CMK (cell line): ENCODE measurements at regions not wholly inside any gene's neighbourhood (a gene's known extent, or its start where the extent isn't known, plus 50 kb on each side); places are given as distances from the start of the nearest gene placed in this dataset.

Experiments
- DNase-seq: peaks from one replicate; pipeline ENCODE4 v3.0.0-alpha.2; 2010; ENCODE audit warnings: low read depth

- DNase-seq, result no peak
Observed at GRCh38 chr18:60978338-60978737, 354.9 kb upstream of the CDH20 start.

GRCh38 chr18:60980422-60981005 lies 352.7 kb upstream of the CDH20 start:
- no peak for DNase-seq

DNA sequence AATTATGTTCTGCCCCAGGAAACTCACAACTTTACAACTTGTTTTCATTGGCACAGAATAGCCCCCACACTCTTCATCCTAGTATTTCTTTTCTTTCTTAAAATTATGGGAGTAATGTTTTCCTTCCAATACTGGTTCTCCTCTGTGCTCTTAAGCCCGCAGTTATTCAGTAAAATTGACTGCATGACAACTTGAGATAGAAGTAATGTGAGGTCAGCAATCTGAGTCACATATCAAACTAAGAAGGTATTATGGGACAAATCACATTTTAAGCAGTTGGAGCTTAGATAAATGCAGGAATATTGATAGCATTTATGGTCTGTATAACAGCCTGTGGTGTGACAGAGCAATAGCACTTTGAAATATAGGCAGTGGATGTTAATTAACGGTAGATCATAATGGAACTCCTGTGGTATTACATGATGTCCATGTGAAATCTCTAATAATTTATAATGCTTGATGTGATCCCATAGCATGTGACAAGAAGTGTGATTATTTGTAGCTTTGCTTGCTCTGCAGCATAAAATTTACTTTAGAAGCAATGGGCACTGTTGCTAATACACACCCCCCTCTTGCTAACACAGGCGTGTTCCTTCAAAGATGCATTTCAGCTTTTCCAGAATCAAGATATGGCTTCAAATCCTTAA lies 351.4 kb upstream of the CDH20 start:
- no peak for DNase-seq

DNA sequence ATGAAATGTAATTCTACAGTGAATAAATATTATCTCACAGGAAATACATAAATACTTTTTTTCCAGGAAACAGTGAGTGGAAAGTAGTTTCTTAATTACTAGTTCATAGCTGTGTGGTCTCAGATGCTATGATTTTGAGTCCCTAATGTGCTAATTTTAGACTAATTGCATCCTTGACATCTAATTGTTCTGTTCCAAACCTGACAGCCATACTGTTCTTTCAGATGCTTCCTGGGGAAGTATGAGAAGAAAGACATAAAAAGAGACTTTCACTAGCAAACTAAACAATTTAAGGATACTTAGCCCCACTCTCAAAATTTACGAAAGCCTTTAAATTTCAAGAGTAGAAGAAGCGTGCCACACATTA lies 350.9 kb upstream of the CDH20 start:
- DNase-seq, result no peak

GRCh38 chr18:60982928-60983327 lies 350.3 kb upstream of the CDH20 start:
- no peak for DNase-seq

DNA sequence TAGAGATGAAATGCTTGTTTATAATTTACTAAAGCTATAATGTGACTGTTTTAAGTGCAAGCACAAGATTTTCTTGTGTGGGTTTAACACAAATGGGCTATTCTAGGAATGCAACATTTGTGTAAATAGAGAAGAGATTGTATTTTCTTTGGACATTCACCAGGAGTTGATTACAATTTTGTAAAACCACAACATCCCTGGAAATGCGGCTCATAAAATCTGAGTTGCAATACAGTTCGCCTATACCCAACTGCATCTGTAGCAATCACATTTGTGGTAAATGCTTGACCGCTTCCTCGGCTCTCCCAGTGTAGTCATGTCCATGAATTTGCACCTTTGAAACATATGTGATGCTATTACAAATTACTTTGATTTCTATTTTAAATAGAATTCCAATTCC lies 348.7 kb upstream of the CDH20 start:
- DNase-seq, result no peak

- DNase-seq, result no peak
Observed at GRCh38 chr18:60987963-60988362, 345.3 kb upstream of the CDH20 start.

DNA sequence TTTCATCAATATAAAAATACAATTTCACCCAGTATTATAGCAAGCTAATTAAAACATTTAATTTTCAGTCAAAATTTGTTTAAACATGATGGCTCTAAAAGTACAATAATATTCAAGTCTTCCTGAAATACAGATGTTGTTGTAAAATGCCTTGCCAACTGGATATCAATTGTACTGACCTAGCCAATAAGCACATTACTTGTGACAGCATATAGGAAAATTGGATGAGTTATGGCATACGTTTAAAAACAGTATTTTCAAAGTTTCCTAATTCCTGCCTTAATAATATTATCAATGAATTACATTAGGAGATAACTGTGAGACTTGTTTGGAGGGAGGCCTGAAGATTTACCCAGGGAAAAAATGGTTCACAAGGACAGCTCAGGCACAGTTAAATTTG lies 336.9 kb upstream of the CDH20 start:
- no peak for DNase-seq

- DNase-seq, result no peak
Observed at GRCh38 chr18:60996822-60997221, 336.4 kb upstream of the CDH20 start.

GRCh38 chr18:61001138-61001537 lies 332.1 kb upstream of the CDH20 start:
- no peak for DNase-seq

GRCh38 chr18:61006687-61007224 lies 326.5 kb upstream of the CDH20 start:
- no peak for DNase-seq

- no peak for DNase-seq
Observed at GRCh38 chr18:61019338-61020301, 313.6 kb upstream of the CDH20 start.

DNA sequence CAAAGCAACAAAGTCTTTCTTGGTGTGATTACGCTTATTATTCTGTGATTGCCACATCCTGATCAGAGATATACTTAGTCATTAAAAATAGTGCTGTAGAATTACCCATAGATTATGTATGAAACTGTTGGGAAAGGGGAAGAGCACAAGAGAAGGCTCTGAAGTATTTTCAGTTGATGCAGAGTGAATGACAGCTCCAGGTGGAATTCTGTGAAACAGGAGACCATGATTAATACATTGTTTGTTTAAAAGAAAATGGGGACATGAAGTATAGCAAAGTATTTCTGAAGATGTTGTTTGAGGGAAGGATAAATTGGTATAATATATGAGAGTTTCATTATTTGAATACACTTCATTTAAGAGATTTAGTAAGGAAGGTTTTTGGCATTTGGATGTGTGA lies 307.6 kb upstream of the CDH20 start:
- DNase-seq, result no peak

GRCh38 chr18:61031626-61032025 lies 301.6 kb upstream of the CDH20 start:
- DNase-seq, result no peak

DNA sequence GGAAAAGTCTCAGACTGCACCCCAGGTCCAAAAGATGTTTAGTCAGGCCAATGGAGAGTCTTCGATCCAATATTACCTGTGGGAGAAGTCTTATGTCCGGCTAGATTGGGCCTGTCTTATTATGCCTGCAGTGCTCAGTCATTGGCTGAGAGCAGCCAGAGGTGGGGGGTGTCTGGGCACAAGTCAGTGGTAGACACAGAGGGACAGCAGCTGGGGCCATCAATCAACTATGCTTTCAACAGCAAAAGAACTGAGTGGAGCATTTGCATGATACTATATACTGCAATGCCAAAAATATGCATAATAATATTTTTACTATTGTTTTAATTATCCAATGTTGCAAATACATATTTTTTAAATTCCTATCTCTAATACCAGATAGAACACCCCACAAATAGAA lies 298.6 kb upstream of the CDH20 start:
- no peak for DNase-seq

DNA sequence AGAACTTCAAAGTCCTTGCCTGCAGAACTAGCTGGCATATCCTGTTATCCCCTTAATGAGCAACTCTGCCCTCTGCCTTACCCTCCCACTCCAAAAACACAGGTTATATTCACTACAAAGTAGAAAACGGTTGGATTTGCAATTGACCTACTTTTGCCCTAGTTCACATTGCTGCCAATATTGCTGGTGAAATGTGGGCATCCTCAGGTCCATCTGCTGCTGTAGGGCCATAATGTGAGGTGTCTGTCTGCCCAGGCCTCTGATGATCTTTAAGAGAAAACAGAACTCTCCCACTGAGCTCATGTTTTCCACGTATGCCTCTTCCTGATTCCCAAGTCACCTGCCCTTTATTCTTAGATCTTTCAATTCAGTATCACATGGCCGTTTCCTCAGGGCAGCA lies 294.0 kb upstream of the CDH20 start:
- no peak for DNase-seq

- no peak for DNase-seq
Observed at GRCh38 chr18:61047794-61048193, 285.4 kb upstream of the CDH20 start.

- DNase-seq, result no peak
Observed at GRCh38 chr18:61057443-61057842, 275.8 kb upstream of the CDH20 start.

- no peak for DNase-seq
Observed at GRCh38 chr18:61062258-61062657, 271.0 kb upstream of the CDH20 start.

DNA sequence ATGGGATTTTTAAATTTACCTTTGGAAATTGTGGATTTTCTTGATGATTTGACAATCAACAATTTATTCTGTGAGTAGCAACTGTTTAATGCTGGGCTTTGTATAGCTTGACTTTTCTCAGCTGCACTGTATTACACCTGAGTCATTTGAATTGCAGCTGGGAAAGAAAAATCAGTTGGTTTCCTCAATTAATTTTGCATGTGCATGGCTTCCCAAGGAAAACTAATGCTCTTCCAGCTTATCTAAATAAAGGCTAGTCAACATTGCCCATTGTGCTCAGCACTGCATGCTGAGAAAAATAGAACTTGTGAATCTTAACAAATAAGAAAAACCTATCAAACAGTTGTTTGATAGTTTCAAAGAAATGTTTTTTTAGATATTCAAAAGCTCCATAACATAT lies 268.3 kb upstream of the CDH20 start:
- DNase-seq, result no peak

DNA sequence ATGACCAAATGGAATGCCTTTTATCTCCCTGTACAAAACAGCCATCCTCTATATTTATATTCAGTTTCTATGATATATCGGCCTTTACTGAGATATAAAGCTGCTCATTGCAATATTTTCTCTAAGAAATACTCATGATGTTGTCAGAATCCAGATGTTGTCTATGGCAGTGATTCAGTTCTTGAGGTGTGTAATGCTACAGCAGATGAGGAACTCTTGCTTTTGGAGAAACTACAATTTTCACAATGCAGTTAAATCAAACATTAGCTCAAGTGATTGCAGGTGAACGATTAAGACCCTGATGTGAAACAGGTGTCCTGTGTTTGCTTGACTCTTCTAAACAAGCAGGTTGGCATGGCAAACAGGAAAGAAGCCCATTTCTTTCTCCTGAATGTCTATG lies 256.2 kb upstream of the CDH20 start:
- DNase-seq, result no peak

DNA sequence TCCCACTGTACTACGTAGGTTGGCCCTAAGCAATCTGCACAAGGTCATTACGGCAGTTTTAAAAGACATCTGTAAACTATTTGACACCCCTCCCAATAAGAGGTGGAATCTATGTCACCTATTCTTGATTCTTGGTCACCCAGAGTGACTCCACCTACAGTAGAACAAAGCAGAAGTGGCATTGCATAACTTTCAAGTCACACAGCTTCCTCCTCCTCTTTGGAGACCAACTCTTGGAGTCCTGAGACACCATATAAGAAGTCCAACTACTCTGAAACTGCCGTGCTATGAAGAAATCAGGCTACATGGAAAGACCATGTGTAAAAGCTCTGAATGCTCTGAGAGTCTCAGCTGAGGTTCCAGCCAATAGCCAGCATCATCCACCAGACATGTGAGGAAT lies 253.5 kb upstream of the CDH20 start:
- no peak for DNase-seq

DNA sequence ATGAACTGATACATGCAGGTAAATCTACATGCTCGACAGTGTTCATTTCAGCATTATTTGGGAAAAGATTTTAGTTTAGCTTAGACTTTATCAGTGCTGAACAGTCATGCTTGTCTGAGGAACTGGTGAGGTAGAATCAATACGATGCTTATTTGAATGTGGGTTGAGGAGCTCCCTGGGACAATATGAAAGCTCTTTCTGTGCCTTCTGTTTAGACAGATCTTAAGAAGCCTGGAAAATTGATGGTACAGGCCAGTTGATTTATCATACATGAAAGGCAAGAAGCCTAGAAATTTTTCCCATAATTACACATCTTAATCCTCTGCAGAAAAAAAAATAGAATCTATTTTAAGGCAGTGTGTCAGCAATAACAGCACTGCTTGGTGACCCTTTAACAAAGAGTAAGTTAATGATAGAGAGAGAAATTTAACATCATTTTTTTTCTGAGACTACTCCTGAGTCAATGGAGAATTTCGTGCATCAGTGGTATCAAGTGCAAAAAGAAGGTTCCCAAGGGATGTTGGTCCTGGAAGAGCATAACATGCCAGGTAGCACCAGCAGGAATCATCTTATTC lies 252.2 kb upstream of the CDH20 start:
- DNase-seq, result no peak
